ENCODE measurements at regions not wholly inside any gene's neighbourhood (a gene's known extent, or its start where the extent isn't known, plus 50 kb on each side); places are given as distances from the start of the nearest gene placed in this dataset.
"Not testable (repeated sequence)": the region's sequence is repeated elsewhere in the genome, so short reads cannot be mapped to it uniquely, and the experiment has no call there.

DNA sequence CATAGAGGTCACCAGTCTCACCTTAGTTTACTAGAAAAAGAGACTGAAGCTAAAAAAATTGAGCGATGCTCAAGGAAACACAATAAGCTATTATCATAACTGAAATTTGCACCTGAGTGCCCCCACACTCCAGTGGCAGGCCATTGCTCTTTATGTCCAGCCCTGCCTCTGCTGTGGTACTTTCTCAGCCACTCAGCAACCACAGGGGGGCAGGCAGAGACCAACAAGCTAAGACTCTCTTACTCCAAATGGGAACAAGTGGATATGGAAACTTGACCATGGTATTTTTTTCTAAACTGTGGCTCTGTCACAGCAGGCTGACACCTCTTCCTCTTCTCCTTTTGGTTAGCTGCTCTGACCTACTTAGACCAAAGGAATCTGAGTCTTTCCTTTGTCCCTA lies 1713.4 kb downstream of the KHDRBS2 start:
- TF ChIP-seq, protein P1, sequence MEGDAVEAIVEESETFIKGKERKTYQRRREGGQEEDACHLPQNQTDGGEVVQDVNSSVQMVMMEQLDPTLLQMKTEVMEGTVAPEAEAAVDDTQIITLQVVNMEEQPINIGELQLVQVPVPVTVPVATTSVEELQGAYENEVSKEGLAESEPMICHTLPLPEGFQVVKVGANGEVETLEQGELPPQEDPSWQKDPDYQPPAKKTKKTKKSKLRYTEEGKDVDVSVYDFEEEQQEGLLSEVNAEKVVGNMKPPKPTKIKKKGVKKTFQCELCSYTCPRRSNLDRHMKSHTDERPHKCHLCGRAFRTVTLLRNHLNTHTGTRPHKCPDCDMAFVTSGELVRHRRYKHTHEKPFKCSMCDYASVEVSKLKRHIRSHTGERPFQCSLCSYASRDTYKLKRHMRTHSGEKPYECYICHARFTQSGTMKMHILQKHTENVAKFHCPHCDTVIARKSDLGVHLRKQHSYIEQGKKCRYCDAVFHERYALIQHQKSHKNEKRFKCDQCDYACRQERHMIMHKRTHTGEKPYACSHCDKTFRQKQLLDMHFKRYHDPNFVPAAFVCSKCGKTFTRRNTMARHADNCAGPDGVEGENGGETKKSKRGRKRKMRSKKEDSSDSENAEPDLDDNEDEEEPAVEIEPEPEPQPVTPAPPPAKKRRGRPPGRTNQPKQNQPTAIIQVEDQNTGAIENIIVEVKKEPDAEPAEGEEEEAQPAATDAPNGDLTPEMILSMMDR (IDR thresholded peaks at IDR 0.05; ENCODE audit: low read length) = 0 out of 2 replicates have a peak, but pooled peaks have one; percentile 8
- TF ChIP-seq EZH2 (IDR thresholded peaks at IDR 0.05; ENCODE audit: borderline replicate concordance, low read length) = not testable (repeated sequence)
